ENCODE measurements at regions not wholly inside any gene's neighbourhood (a gene's known extent, or its start where the extent isn't known, plus 50 kb on each side); places are given as distances from the start of the nearest gene placed in this dataset.

- no peak for TF ChIP-seq PBX3 (IDR thresholded peaks at IDR 0.05; ENCODE audit: insufficient replicate concordance, low read depth, low read length)
These were observed 67.6 kb upstream of the TMEM200A start (continued) for GRCh38 chr6:130298258-130298657.

GRCh38 chr6:130296854-130297253 lies 69.0 kb upstream of the TMEM200A start:
- in situ Hi-C loops (cut with MboI): no loop called here
- FAIRE-seq: no peak
- CTCF ChIA-PET: interaction anchor here (0.7 to 1.8 kb wide), 3 partner anchors 221 to 546 kb away, joined by 3 to 4 read pairs (median 3); no protein-coding TSS in a partner anchor
- RAD21 ChIA-PET (ENCODE audit: unreplicated experiment): no interaction called here
- Histone ChIP-seq H3K9me3 (replicated peaks; ENCODE audit: control insufficient read depth, insufficient read depth, low read length) (no peaks in the 10 kb centered on the region), H3K36me3 (ENCODE audit: control insufficient read depth in 2 of 2, insufficient read depth in 2 of 2, low read length in 1 of 2) (peaks cover 0 to 1% of the 10 kb centered on the region in 2 experiments; a peak in 1 of 4 replicates), H3K27ac (ENCODE audit: control insufficient read depth, insufficient read depth) (no peak overlapping the region), H3K79me2 (ENCODE audit: control insufficient read depth, insufficient read depth, low read length) (no peaks in the 10 kb centered on the region), H3K4me2 (ENCODE audit: control insufficient read depth, insufficient read depth) (no peak overlapping the region), H3K4me3 (no peak overlapping the region), H4K20me1 (ENCODE audit: control insufficient read depth, insufficient read depth) (no peaks in the 10 kb centered on the region), H2AFZ (ENCODE audit: control insufficient read depth, low read depth, low read length) (no peak overlapping the region), H3K9ac (ENCODE audit: control insufficient read depth, insufficient read depth, low read length) (no peak overlapping the region), H3K4me1 (ENCODE audit: control insufficient read depth, insufficient read depth, low read length) (no peaks in the 10 kb centered on the region), H3K27me3 (replicated peaks in 1 of 2; ENCODE audit: control insufficient read depth in 2 of 2, insufficient read depth in 2 of 2, low read length in 1 of 2) (no peaks in the 10 kb centered on the region)
- POLR2A ChIA-PET: no interaction called here
- SMC1A ChIA-PET (ENCODE audit: uncharacterized antibody, unreplicated experiment): interaction anchor here (1.1 kb wide), 1 partner anchor 222 kb away, joined by 3 read pairs; no protein-coding TSS in a partner anchor
- ATAC-seq: peak; percentile 42
- TF ChIP-seq MTA3 (IDR thresholded peaks at IDR 0.05; ENCODE audit: borderline replicate concordance, low read length) (no peak), IRF5 (IDR thresholded peaks at IDR 0.05; ENCODE audit: borderline replicate concordance) (no peak), E2F4 (IDR thresholded peaks at IDR 0.05; ENCODE audit: low read depth, low read length) (no peak), SIN3A (IDR thresholded peaks at IDR 0.05; ENCODE audit: low read depth, low read length) (no peak), POLR2AphosphoS2 (IDR thresholded peaks at IDR 0.05; ENCODE audit: low read depth, low read length) (no peak), SKIL (IDR thresholded peaks at IDR 0.05; ENCODE audit: low read depth, poor library complexity, severe bottlenecking) (no peak), KAT2A (conservative IDR thresholded peaks at IDR 0.05; ENCODE audit: control insufficient read depth, low read depth, low read length) (no peak), RAD21 (IDR thresholded peaks at IDR 0.05; ENCODE audit: insufficient read depth, low read depth, low read length) (peak; percentile 17; the same call in 1 of the 2 replicates), CTCF (IDR thresholded peaks at IDR 0.05 in 2 of 3, conservative IDR thresholded peaks at IDR 0.05 in 1 of 3; ENCODE audit: control insufficient read depth in 2 of 3, extremely low read depth in 1 of 3, insufficient read depth in 1 of 3, low read depth in 3 of 3, low read length in 3 of 3) (0 out of 6 replicates have a peak, but pooled peaks of 1 of the 3 experiments have one; percentile 3), ZNF274 (IDR thresholded peaks at IDR 0.05; ENCODE audit: insufficient read depth, insufficient read length) (no peak)
- intact Hi-C loops (cut with micrococcal nuclease; ENCODE audit: unreplicated experiment): no loop called here
- no peak for DNase-seq (ENCODE audit: low read depth, low spot score)
- no TSS peak for BruUV-seq (replicated peaks)
- WGBS (ENCODE audit: insufficient coverage, insufficient replicate concordance, low lambda C conversion rate, missing lambda C conversion rate): 52% methylated on average over 1 of the region's 1 CpG
